Glomerular visceral epithelial cell (primary cell): ENCODE measurements at regions not wholly inside any gene's neighbourhood (a gene's known extent, or its start where the extent isn't known, plus 50 kb on each side); places are given as distances from the start of the nearest gene placed in this dataset.

ENCODE experiments used
- DNase-seq: peaks from one replicate; pipeline ENCODE4 v3.0.0-alpha.2; 2016; ENCODE audit errors: extremely low spot score

- DNase-seq, result no peak
Measured at GRCh38 chr18:72601481-72601880, 57.3 kb upstream of the CBLN2 start.
